GM19023 (cell line): ENCODE measurements at regions not wholly inside any gene's neighbourhood (a gene's known extent, or its start where the extent isn't known, plus 50 kb on each side); places are given as distances from the start of the nearest gene placed in this dataset.

Source experiments
- ATAC-seq: cut with Tn5 transposase; IDR thresholded peaks from one replicate; pipeline ENCODE4 v1.9.1; 2021; ENCODE audit warnings: mild to moderate bottlenecking, moderate library complexity; ENCODE audit not compliant: unreplicated experiment

GRCh38 chr10:123587110-123587509 lies 79.0 kb upstream of the GPR26 start:
- no peak for ATAC-seq

- no peak for ATAC-seq
These were observed 77.7 kb upstream of the GPR26 start for GRCh38 chr10:123588386-123588914.

GRCh38 chr10:123595661-123596060 lies 70.5 kb upstream of the GPR26 start:
- no peak for ATAC-seq

- no peak for ATAC-seq
These were observed 68.5 kb upstream of the GPR26 start for GRCh38 chr10:123597676-123598075.

DNA sequence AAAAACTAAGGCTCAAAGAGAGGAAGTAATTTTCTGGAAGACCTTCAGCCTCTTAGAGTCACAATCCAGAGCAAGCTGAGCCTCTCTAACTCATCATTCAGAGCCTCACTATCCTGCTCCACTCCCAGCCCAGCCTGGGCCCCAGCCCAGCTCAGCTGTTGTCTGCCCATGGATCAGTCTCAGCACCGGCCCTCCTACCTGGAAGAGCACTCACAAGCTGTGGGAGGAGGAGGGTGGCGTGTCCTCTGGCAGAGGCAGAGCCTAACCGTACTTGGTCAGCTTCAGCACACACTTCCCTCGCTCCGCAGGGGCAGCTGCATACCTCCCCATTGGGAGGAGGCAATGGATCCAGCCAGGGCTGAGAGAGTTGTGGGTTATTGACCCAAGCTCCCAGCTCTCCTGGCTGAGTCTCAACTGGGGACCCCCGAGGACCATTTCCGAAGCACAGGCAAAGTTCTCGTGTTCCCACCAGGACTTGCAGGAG lies 66.7 kb upstream of the GPR26 start:
- no peak for ATAC-seq

GRCh38 chr10:123600177-123600576 lies 66.0 kb upstream of the GPR26 start:
- ATAC-seq = no peak

DNA sequence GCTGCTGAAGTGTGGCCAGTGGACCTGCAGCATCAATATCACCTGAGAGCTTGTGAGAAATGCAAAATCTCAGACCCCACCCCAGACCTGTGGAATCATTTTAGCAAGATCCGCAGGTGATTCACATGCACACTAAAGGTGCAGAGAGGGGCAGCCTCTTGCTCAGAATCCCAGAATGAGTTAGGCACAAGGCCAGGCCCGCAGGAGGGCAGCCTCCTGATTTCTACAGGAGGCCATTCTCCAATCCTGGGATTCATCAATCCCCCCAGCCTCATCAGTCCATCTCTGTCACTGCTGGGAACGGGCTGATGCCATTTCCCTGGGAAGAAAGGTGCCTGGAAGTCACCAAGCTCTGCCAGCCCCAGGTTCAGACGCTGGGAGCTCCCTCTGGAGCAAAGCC lies 63.0 kb upstream of the GPR26 start:
- no peak for ATAC-seq

DNA sequence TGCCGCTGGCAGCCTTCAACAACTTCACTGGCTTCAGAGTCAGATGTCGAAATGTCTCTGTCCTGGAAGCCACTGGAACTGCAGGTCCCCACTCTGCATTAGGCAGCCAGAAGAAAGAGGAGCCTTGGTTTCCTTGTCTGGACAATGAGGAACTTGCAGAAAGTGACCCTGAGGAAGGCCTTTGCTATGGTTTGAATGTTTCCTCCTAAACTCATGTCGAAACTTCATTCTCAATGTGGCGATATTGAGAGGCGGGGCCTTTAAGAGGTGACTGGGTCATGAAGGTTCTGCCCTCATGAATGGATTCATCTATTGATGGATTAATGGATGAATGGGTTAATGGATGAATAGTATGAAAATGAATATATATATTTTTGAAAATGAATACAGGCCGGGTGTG lies 61.6 kb upstream of the GPR26 start:
- ATAC-seq = no peak

DNA sequence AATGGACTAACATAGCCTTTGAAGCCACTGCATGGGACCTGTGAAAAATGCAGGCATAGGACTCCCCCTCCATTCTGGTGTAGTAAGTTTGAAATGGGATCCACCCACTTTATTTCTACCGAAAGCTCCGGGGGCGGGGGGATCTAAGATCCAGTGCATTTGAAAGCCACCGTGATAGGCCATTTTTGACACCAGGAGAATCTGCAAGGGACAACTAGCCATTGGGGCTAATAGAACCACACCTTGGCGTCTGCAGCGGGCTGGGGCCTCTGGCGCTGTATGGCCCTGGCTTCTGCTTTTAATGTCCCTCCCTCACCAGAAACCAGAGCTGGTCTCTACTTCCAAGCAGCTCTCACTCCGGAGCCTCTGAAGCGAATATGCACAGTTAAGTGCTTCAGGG lies 60.1 kb upstream of the GPR26 start:
- ATAC-seq = no peak

GRCh38 chr10:123606955-123607354 lies 59.2 kb upstream of the GPR26 start:
- ATAC-seq = no peak

GRCh38 chr10:123607386-123607785 lies 58.8 kb upstream of the GPR26 start:
- no peak for ATAC-seq

DNA sequence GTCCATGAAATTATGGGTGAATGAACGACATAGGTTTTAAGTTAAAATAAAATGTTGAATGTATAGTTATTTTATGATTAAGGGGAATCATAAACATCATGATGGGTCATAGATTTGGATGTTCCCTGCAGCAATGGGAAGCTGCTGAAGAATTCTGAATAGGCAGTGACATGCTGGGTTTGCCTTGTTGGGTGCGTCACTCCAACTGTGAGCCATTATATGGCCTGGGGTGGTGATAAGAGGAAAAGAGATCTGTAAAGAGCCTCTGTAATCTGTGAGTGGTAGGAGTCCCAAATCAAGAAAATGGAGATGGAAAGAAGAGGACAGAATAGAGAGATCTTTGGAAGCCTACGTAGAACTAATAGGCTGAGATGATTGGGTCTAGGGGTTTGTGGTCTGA lies 58.1 kb upstream of the GPR26 start:
- ATAC-seq = no peak

DNA sequence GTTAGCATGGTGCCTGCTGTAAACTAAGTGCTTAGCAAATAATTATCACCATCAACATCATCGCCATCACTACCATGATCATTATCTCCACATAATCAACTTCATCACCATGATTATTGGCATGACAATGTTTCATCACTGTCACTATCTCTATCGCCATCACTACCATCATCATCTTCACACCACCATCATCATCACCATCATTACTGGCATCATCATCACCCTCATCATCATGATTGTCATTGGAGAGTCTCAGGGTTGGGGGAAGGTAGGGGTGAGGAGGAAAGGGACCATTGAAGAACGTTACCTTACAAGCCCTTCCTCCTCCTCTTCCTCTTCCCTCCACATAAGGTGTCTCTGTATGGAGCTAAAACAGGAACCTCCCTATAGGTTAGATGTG lies 54.9 kb upstream of the GPR26 start:
- ATAC-seq = no peak

- ATAC-seq = no peak
These were observed 54.3 kb upstream of the GPR26 start for GRCh38 chr10:123611876-123612275.

GRCh38 chr10:123613346-123613850 lies 52.8 kb upstream of the GPR26 start:
- no peak for ATAC-seq

DNA sequence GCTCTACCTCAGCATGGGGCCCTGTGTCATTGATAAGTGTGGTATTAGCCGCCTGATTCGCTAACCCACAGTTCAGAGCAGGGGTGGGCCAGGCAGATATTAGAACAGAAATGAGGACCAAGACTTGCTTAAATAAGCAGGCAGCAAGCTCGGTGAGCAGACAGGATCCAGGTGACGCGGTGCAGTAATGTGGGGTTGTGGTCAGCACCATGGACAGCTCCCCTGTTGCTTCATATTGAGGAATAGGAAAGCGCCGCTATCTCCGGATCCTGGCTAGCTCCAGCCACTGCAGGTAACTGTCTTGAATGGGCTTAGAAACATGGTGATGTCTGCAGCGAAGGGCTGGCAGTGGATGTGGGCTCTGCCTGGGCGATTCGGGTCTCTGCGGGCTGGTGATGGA lies 51.3 kb upstream of the GPR26 start:
- ATAC-seq = no peak
